Spleen (tissue), 7 donors: ENCODE measurements at regions not wholly inside any gene's neighbourhood (a gene's known extent, or its start where the extent isn't known, plus 50 kb on each side); places are given as distances from the start of the nearest gene placed in this dataset.

Source experiments
- POLR2A ChIP-seq, 3 donors: fragments of 450-650 bp; IDR thresholded peaks; one replicate each; pipeline ENCODE4 v1.5.1; 2017; ENCODE audit warnings: antibody characterized with exemption in 3 of 3, mild to moderate bottlenecking in 1 of 3
- POLR2AphosphoS5 ChIP-seq, 3 donors: sonication (generic); formaldehyde crosslinking; IDR thresholded peaks; one replicate each; pipeline ENCODE4 v1.5.1; 2017; ENCODE audit warnings: antibody characterized with exemption in 3 of 3
- TF ChIP-seq, protein P1 (sequence below), 11 experiments: fragments of 200-600 bp in 7 of 11; fragments of 450-650 bp in 4 of 11; sonication (generic) in 4 of 11; IDR thresholded peaks in 8 of 11; conservative IDR thresholded peaks in 3 of 11; 1 replicate in 7 of 11; 2 replicates in 4 of 11; pipeline versions ENCODE4 v1.4.0 to v1.8.0; 2016 to 2021; ENCODE audit warnings: antibody characterized with exemption in 11 of 11, inconsistent platforms in 4 of 11, mild to moderate bottlenecking in 1 of 11
- donor health status: DM: no; HTN: no; CAD: no; lungs with moderate emphysema.
- donor health status: DM: no; HTN: no; CAD: no.
- donor health status: DM: no; HTN: no; CAD: no.

DNA sequence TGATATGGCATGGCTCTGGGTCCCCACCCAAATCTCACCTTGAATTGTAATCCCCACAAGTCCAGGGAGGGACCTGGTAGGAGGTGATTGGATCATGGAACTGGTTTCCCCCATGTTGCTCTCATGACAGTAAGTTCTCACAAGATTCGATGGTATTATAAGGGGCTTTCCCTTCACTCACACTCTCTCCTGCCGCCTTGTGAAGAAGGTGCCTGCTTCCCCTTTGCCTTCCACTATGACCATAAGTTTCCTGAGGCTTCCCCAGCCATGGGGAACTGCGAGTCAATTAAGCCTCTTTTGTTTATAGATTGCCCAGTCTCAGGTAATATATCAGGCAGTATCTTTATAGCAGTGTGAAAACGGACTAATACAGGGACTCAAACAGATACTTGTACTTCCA, 50.4 kb upstream of the ZNF532 start:
- TF ChIP-seq, protein P1, sequence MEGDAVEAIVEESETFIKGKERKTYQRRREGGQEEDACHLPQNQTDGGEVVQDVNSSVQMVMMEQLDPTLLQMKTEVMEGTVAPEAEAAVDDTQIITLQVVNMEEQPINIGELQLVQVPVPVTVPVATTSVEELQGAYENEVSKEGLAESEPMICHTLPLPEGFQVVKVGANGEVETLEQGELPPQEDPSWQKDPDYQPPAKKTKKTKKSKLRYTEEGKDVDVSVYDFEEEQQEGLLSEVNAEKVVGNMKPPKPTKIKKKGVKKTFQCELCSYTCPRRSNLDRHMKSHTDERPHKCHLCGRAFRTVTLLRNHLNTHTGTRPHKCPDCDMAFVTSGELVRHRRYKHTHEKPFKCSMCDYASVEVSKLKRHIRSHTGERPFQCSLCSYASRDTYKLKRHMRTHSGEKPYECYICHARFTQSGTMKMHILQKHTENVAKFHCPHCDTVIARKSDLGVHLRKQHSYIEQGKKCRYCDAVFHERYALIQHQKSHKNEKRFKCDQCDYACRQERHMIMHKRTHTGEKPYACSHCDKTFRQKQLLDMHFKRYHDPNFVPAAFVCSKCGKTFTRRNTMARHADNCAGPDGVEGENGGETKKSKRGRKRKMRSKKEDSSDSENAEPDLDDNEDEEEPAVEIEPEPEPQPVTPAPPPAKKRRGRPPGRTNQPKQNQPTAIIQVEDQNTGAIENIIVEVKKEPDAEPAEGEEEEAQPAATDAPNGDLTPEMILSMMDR (IDR thresholded peaks at IDR 0.05 in 8 of 11, conservative IDR thresholded peaks at IDR 0.05 in 3 of 11): no peak
- no peak for TF ChIP-seq POLR2A (IDR thresholded peaks at IDR 0.05)
- TF ChIP-seq POLR2AphosphoS5 (IDR thresholded peaks at IDR 0.05): no peak
